ENCODE measurements at regions not wholly inside any gene's neighbourhood (a gene's known extent, or its start where the extent isn't known, plus 50 kb on each side); places are given as distances from the start of the nearest gene placed in this dataset.

GRCh38 chr2:207251573-207252192 lies 85.9 kb upstream of the KLF7 start:
- no peak for TF ChIP-seq POLR2A (IDR thresholded peaks at IDR 0.05)
- TF ChIP-seq CTCF (IDR thresholded peaks at IDR 0.05) = no peak

All from lower leg skin (tissue), 3 donors.